ENCODE measurements at regions not wholly inside any gene's neighbourhood (a gene's known extent, or its start where the extent isn't known, plus 50 kb on each side); places are given as distances from the start of the nearest gene placed in this dataset.

- 60% methylated on average over 4 of the region's 4 CpGs for WGBS
- no peak for DNase-seq (ENCODE audit: low spot score)
- no peaks in the 10 kb centered on the region for H3K36me3 ChIP-seq (ENCODE audit: control insufficient read depth in 4 of 4, insufficient read depth in 3 of 4, low read depth in 1 of 4, low read length in 3 of 4)
- H3K9me3 ChIP-seq (ENCODE audit: control insufficient read depth in 4 of 4, low read length in 3 of 4), result no peaks in the 10 kb centered on the region
- TF ChIP-seq REST (IDR thresholded peaks at IDR 0.05), result no peak
- TF ChIP-seq GABPA (IDR thresholded peaks at IDR 0.05 in 1 of 2, conservative IDR thresholded peaks at IDR 0.05 in 1 of 2), result no peak
- no peak for TF ChIP-seq YY1 (IDR thresholded peaks at IDR 0.05)
- TF ChIP-seq TAF1 (conservative IDR thresholded peaks at IDR 0.05), result no peak
- TF ChIP-seq RXRA (IDR thresholded peaks at IDR 0.05), result no peak
- TF ChIP-seq NR2F2 (IDR thresholded peaks at IDR 0.05), result no peak
- TF ChIP-seq RAD21 (IDR thresholded peaks at IDR 0.05), result no peak
- TF ChIP-seq, protein P1, sequence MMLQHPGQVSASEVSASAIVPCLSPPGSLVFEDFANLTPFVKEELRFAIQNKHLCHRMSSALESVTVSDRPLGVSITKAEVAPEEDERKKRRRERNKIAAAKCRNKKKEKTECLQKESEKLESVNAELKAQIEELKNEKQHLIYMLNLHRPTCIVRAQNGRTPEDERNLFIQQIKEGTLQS (IDR thresholded peaks at IDR 0.05), result no peak
- TF ChIP-seq HNF4G (IDR thresholded peaks at IDR 0.05), result no peak
- no peak for TF ChIP-seq HNF4A (conservative IDR thresholded peaks at IDR 0.05)
- no peak for TF ChIP-seq EGR1 (IDR thresholded peaks at IDR 0.05; ENCODE audit: low read depth in 2 of 2)
- no peak for TF ChIP-seq FOXA2 (IDR thresholded peaks at IDR 0.05)
- no peak for TF ChIP-seq JUND (IDR thresholded peaks at IDR 0.05)
- TF ChIP-seq FOXA1 (IDR thresholded peaks at IDR 0.05), result no peak
- TF ChIP-seq, protein P2, sequence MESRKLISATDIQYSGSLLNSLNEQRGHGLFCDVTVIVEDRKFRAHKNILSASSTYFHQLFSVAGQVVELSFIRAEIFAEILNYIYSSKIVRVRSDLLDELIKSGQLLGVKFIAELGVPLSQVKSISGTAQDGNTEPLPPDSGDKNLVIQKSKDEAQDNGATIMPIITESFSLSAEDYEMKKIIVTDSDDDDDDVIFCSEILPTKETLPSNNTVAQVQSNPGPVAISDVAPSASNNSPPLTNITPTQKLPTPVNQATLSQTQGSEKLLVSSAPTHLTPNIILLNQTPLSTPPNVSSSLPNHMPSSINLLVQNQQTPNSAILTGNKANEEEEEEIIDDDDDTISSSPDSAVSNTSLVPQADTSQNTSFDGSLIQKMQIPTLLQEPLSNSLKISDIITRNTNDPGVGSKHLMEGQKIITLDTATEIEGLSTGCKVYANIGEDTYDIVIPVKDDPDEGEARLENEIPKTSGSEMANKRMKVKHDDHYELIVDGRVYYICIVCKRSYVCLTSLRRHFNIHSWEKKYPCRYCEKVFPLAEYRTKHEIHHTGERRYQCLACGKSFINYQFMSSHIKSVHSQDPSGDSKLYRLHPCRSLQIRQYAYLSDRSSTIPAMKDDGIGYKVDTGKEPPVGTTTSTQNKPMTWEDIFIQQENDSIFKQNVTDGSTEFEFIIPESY (IDR thresholded peaks at IDR 0.05), result no peak
- TF ChIP-seq, protein P3, sequence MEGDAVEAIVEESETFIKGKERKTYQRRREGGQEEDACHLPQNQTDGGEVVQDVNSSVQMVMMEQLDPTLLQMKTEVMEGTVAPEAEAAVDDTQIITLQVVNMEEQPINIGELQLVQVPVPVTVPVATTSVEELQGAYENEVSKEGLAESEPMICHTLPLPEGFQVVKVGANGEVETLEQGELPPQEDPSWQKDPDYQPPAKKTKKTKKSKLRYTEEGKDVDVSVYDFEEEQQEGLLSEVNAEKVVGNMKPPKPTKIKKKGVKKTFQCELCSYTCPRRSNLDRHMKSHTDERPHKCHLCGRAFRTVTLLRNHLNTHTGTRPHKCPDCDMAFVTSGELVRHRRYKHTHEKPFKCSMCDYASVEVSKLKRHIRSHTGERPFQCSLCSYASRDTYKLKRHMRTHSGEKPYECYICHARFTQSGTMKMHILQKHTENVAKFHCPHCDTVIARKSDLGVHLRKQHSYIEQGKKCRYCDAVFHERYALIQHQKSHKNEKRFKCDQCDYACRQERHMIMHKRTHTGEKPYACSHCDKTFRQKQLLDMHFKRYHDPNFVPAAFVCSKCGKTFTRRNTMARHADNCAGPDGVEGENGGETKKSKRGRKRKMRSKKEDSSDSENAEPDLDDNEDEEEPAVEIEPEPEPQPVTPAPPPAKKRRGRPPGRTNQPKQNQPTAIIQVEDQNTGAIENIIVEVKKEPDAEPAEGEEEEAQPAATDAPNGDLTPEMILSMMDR (IDR thresholded peaks at IDR 0.05; ENCODE audit: low read depth, low read length, missing input control), result no peak
- TF ChIP-seq SP1 (IDR thresholded peaks at IDR 0.05), result no peak
- no peak for TF ChIP-seq MAX (IDR thresholded peaks at IDR 0.05)
- H3K4me3 ChIP-seq (ENCODE audit: low read depth in 1 of 3, low read length in 3 of 3), result no peak overlapping the region
- no peaks in the 10 kb centered on the region for H3K27me3 ChIP-seq (ENCODE audit: control insufficient read depth in 4 of 4, insufficient read depth in 4 of 4, low read length in 3 of 4)
- peaks cover 0 to 3% (median 0%) of the 10 kb centered on the region in 4 donors for H3K4me1 ChIP-seq (ENCODE audit: control insufficient read depth in 4 of 4, insufficient read depth in 4 of 4, low read length in 3 of 4)
- no peak overlapping the region for H3K27ac ChIP-seq (ENCODE audit: low read depth in 1 of 2, low read length in 2 of 2)
- no peak overlapping the region for H3K9ac ChIP-seq (ENCODE audit: low read depth in 1 of 2, low read length in 2 of 2)
These were observed 269.5 kb upstream of the PCDH20 start for GRCh38 chr13:61684976-61685681.

Data from liver (tissue), 8 donors.